ENCODE measurements at regions not wholly inside any gene's neighbourhood (a gene's known extent, or its start where the extent isn't known, plus 50 kb on each side); places are given as distances from the start of the nearest gene placed in this dataset.

- Histone ChIP-seq H3K9me3 (replicated peaks; ENCODE audit: control insufficient read depth, insufficient read depth, low read length) (no peaks in the 10 kb centered on the region), H3K79me2 (ENCODE audit: control insufficient read depth, insufficient read depth, low read length) (no peaks in the 10 kb centered on the region), H3K27me3 (replicated peaks in 1 of 2; ENCODE audit: control insufficient read depth in 2 of 2, insufficient read depth in 2 of 2, low read length in 1 of 2) (no peaks in the 10 kb centered on the region), H4K20me1 (ENCODE audit: control insufficient read depth, insufficient read depth) (no peaks in the 10 kb centered on the region), H3K36me3 (ENCODE audit: control insufficient read depth in 2 of 2, insufficient read depth in 2 of 2, low read length in 1 of 2) (no peaks in the 10 kb centered on the region), H3K4me2 (ENCODE audit: control insufficient read depth, insufficient read depth) (no peak overlapping the region), H3K9ac (ENCODE audit: control insufficient read depth, insufficient read depth, low read length) (no peak overlapping the region), H2AFZ (ENCODE audit: control insufficient read depth, low read depth, low read length) (no peak overlapping the region), H3K4me3 (no peak overlapping the region), H3K4me1 (ENCODE audit: control insufficient read depth, insufficient read depth, low read length) (no peaks in the 10 kb centered on the region), H3K27ac (ENCODE audit: control insufficient read depth, insufficient read depth) (no peak overlapping the region)
- ATAC-seq = no peak
- RAD21 ChIA-PET (ENCODE audit: unreplicated experiment) = no interaction called here
- no peak for DNase-seq (ENCODE audit: low read depth, low spot score)
- SMC1A ChIA-PET (ENCODE audit: uncharacterized antibody, unreplicated experiment) = no interaction called here
- POLR2A ChIA-PET = no interaction called here
- no peak for TF ChIP-seq PAX8 (IDR thresholded peaks at IDR 0.05)
- no peak for TF ChIP-seq HDAC2 (IDR thresholded peaks at IDR 0.05)
- no peak for TF ChIP-seq JUND (IDR thresholded peaks at IDR 0.05; ENCODE audit: low read depth, low read length)
- TF ChIP-seq ZNF24 (IDR thresholded peaks at IDR 0.05) = no peak
- TF ChIP-seq SKIL (IDR thresholded peaks at IDR 0.05; ENCODE audit: low read depth, poor library complexity, severe bottlenecking) = no peak
- TF ChIP-seq IKZF2 (IDR thresholded peaks at IDR 0.05) = no peak
- no peak for TF ChIP-seq CHD1 (IDR thresholded peaks at IDR 0.05; ENCODE audit: low read depth, low read length)
- TF ChIP-seq, protein P1, sequence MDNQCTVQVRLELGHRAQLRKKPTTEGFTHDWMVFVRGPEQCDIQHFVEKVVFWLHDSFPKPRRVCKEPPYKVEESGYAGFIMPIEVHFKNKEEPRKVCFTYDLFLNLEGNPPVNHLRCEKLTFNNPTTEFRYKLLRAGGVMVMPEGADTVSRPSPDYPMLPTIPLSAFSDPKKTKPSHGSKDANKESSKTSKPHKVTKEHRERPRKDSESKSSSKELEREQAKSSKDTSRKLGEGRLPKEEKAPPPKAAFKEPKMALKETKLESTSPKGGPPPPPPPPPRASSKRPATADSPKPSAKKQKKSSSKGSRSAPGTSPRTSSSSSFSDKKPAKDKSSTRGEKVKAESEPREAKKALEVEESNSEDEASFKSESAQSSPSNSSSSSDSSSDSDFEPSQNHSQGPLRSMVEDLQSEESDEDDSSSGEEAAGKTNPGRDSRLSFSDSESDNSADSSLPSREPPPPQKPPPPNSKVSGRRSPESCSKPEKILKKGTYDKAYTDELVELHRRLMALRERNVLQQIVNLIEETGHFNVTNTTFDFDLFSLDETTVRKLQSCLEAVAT (IDR thresholded peaks at IDR 0.05) = no peak
- TF ChIP-seq, protein P2, sequence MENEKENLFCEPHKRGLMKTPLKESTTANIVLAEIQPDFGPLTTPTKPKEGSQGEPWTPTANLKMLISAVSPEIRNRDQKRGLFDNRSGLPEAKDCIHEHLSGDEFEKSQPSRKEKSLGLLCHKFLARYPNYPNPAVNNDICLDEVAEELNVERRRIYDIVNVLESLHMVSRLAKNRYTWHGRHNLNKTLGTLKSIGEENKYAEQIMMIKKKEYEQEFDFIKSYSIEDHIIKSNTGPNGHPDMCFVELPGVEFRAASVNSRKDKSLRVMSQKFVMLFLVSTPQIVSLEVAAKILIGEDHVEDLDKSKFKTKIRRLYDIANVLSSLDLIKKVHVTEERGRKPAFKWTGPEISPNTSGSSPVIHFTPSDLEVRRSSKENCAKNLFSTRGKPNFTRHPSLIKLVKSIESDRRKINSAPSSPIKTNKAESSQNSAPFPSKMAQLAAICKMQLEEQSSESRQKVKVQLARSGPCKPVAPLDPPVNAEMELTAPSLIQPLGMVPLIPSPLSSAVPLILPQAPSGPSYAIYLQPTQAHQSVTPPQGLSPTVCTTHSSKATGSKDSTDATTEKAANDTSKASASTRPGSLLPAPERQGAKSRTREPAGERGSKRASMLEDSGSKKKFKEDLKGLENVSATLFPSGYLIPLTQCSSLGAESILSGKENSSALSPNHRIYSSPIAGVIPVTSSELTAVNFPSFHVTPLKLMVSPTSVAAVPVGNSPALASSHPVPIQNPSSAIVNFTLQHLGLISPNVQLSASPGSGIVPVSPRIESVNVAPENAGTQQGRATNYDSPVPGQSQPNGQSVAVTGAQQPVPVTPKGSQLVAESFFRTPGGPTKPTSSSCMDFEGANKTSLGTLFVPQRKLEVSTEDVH (IDR thresholded peaks at IDR 0.05; ENCODE audit: low read depth, partially characterized antibody) = no peak
- TF ChIP-seq ZBED1 (IDR thresholded peaks at IDR 0.05; ENCODE audit: borderline replicate concordance) = no peak
- TF ChIP-seq HDGF (IDR thresholded peaks at IDR 0.05) = no peak
- TF ChIP-seq DPF2 (IDR thresholded peaks at IDR 0.05) = no peak
- intact Hi-C loops (cut with micrococcal nuclease; ENCODE audit: unreplicated experiment) = loop anchor here (10.0 kb wide), 1 partner anchor 514 kb away; no protein-coding TSS in a partner anchor
- in situ Hi-C loops (cut with MboI) = no loop called here
- no peak for FAIRE-seq
- CTCF ChIA-PET = interaction anchor here (0.6 to 1.4 kb wide), 2 partner anchors 11 to 16 kb away, joined by 3 to 5 read pairs; no protein-coding TSS in a partner anchor
- BruUV-seq (replicated peaks) = no TSS peak
These were observed 848.8 kb downstream of the HACE1 start for GRCh38 chr6:104010897-104011296.
